DOHH2 (cell line): ENCODE measurements at regions not wholly inside any gene's neighbourhood (a gene's known extent, or its start where the extent isn't known, plus 50 kb on each side); places are given as distances from the start of the nearest gene placed in this dataset.

ENCODE experiments used
- CTCF ChIP-seq: fragments of 200-600 bp; sonication (generic); IDR thresholded peaks from one replicate; pipeline ENCODE4 v1.5.1; 2014; ENCODE audit warnings: antibody characterized with exemption, mild to moderate bottlenecking, low read depth, low read length; ENCODE audit not compliant: poor library complexity, severe bottlenecking
- EZH2phosphoT487 ChIP-seq: fragments of 200-600 bp; sonication (generic); IDR thresholded peaks from 2 replicates; pipeline ENCODE4 v1.6.1; 2017; ENCODE audit warnings: borderline replicate concordance, mild to moderate bottlenecking, antibody characterized with exemption, low read length, moderate library complexity, mixed read lengths

- no peak for TF ChIP-seq CTCF
- TF ChIP-seq EZH2phosphoT487, result no peak
Measured at GRCh38 chr10:60687679-60688078, 90.6 kb upstream of the CDK1 start.
